PFSK-1 (cell line): ENCODE measurements at regions not wholly inside any gene's neighbourhood (a gene's known extent, or its start where the extent isn't known, plus 50 kb on each side); places are given as distances from the start of the nearest gene placed in this dataset.

Experiments used
- FOXP2 ChIP-seq: optimal IDR thresholded peaks from 2 replicates; pipeline ENCODE3; 2011; ENCODE audit warnings: borderline replicate concordance, control low read depth, inconsistent platforms; ENCODE audit not compliant: insufficient read depth; ENCODE audit errors: extremely low read length, extremely low read depth
- REST ChIP-seq, 2 experiments: IDR thresholded peaks; 2 replicates each; pipeline versions ENCODE4 v1.6.1 to v1.8.0; 2011 to 2012; ENCODE audit warnings: low read depth in 2 of 2, low read length in 2 of 2, control low read depth in 1 of 2, inconsistent platforms in 1 of 2, mild to moderate bottlenecking in 1 of 2, moderate library complexity in 1 of 2; ENCODE audit not compliant: insufficient read depth in 1 of 2

DNA sequence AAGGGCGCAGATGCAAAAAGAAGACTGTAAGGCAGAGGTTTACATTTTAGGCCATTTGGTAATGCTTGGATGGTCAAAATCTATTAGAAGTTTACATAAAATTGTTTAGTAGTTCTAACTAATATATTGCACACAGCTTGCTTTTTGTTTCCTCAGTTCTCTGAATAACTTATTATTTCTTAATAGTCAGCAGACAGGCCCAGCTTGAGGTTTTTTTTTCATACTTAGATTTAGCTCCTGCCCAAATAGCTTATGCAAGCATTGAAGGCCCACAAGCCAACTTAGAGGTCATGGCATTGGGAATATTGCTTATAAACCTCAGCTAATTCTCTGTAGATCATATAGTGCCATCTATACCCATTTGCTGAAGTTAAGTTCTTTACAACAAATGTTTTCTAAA lies 172.5 kb downstream of the RAP2B start:
- TF ChIP-seq REST (IDR thresholded peaks at IDR 0.05; ENCODE audit: insufficient read depth in 1 of 2, low read depth in 2 of 2, low read length in 2 of 2): no peak
- TF ChIP-seq FOXP2: no peak
